Neuronal stem cell (in vitro differentiated cells): ENCODE measurements at regions not wholly inside any gene's neighbourhood (a gene's known extent, or its start where the extent isn't known, plus 50 kb on each side); places are given as distances from the start of the nearest gene placed in this dataset.
"Not testable (repeated sequence)": the region's sequence is repeated elsewhere in the genome, so short reads cannot be mapped to it uniquely, and the experiment has no call there.

Experiments used
- DNase-seq: peaks from one replicate; pipeline ENCODE4 v3.0.0-alpha.2; 2013; ENCODE audit warnings: low spot score
- H2AFZ ChIP-seq: one replicate; pipeline ENCODE4 v1.6.1; 2013; ENCODE audit warnings: mild to moderate bottlenecking, low read length, inconsistent platforms
- H2AK5ac ChIP-seq: 2 replicates; pipeline ENCODE4 v1.6.1; 2013; ENCODE audit warnings: low read depth, mild to moderate bottlenecking, inconsistent platforms, low read length, moderate library complexity, mixed read lengths
- H2BK120ac ChIP-seq: 2 replicates; pipeline ENCODE4 v1.6.1; 2013; ENCODE audit warnings: low read depth, mild to moderate bottlenecking, inconsistent platforms, low read length, moderate library complexity, mixed read lengths
- H2BK12ac ChIP-seq: one replicate; pipeline ENCODE4 v1.6.1; 2013; ENCODE audit warnings: low read length, inconsistent platforms
- H2BK15ac ChIP-seq: 2 replicates; pipeline ENCODE4 v1.6.1; 2013; ENCODE audit warnings: mild to moderate bottlenecking, low read length, inconsistent platforms, mixed read lengths
- H2BK5ac ChIP-seq: one replicate; pipeline ENCODE4 v1.6.1; 2013; ENCODE audit warnings: inconsistent platforms, mild to moderate bottlenecking, low read length, moderate library complexity
- H3K14ac ChIP-seq: one replicate; pipeline ENCODE4 v1.6.1; 2013; ENCODE audit warnings: low read length, inconsistent platforms
- H3K18ac ChIP-seq: 2 replicates; pipeline ENCODE4 v1.6.1; 2013; ENCODE audit warnings: low read length, inconsistent platforms
- H3K23ac ChIP-seq: 2 replicates; pipeline ENCODE4 v1.6.1; 2013; ENCODE audit warnings: low read depth, mild to moderate bottlenecking, mixed read lengths, low read length, inconsistent platforms; ENCODE audit not compliant: poor library complexity
- H3K27ac ChIP-seq: replicated peaks from 3 replicates; pipeline ENCODE4 v1.5.1; 2013; ENCODE audit warnings: low read length, inconsistent platforms
- H3K27me3 ChIP-seq, 3 experiments: 2 replicates each; pipeline ENCODE4 v1.6.1; 2013; ENCODE audit warnings: low read length in 3 of 3, mild to moderate bottlenecking in 2 of 3, inconsistent platforms in 1 of 3, low read depth in 1 of 3, mixed read lengths in 1 of 3, moderate library complexity in 1 of 3; ENCODE audit not compliant: control insufficient read depth in 3 of 3, insufficient read depth in 3 of 3
- H3K36me3 ChIP-seq, 2 donors: replicated peaks in 1 of 2; 2 replicates each; pipeline ENCODE4 v1.6.1; 2013; ENCODE audit warnings: low read length in 2 of 2; ENCODE audit not compliant: control insufficient read depth in 2 of 2, insufficient read depth in 2 of 2
- H3K4ac ChIP-seq: 2 replicates; pipeline ENCODE4 v1.6.1; 2013; ENCODE audit warnings: inconsistent platforms, mild to moderate bottlenecking, low read length, moderate library complexity
- H3K4me1 ChIP-seq, 2 donors: 1 replicate in 1 of 2; 2 replicates in 1 of 2; pipeline ENCODE4 v1.6.1; 2013; ENCODE audit warnings: low read length in 2 of 2, low read depth in 1 of 2; ENCODE audit not compliant: control insufficient read depth in 2 of 2, insufficient read depth in 1 of 2
- H3K4me2 ChIP-seq: one replicate; pipeline ENCODE4 v1.6.1; 2013; ENCODE audit warnings: mild to moderate bottlenecking, low read length, inconsistent platforms; ENCODE audit not compliant: insufficient read depth, poor library complexity, severe bottlenecking
- H3K4me3 ChIP-seq, 2 donors: 2 replicates each; pipeline ENCODE4 v1.5.1; 2013; ENCODE audit warnings: low read length in 2 of 2, mild to moderate bottlenecking in 2 of 2, inconsistent platforms in 1 of 2, moderate library complexity in 1 of 2
- H3K79me1 ChIP-seq: one replicate; pipeline ENCODE4 v1.6.1; 2013; ENCODE audit warnings: low read depth, mild to moderate bottlenecking, inconsistent platforms, low read length, moderate library complexity
- H3K9ac ChIP-seq: one replicate; pipeline ENCODE4 v1.6.1; 2013; ENCODE audit warnings: mild to moderate bottlenecking, low read depth, low read length, inconsistent platforms; ENCODE audit not compliant: poor library complexity
- H3K9me3 ChIP-seq, 2 donors: replicated peaks in 1 of 2; 2 replicates each; pipeline versions ENCODE3 to v1.6.1; 2013; ENCODE audit warnings: low read length in 2 of 2, mild to moderate bottlenecking in 2 of 2, inconsistent platforms in 1 of 2, low read depth in 1 of 2, mixed read lengths in 1 of 2, moderate library complexity in 1 of 2; ENCODE audit not compliant: control insufficient read depth in 2 of 2, insufficient read depth in 1 of 2
- H4K8ac ChIP-seq: one replicate; pipeline ENCODE4 v1.6.1; 2013; ENCODE audit warnings: low read depth, mild to moderate bottlenecking, inconsistent platforms, low read length, moderate library complexity
- H4K91ac ChIP-seq: one replicate; pipeline ENCODE4 v1.6.1; 2013; ENCODE audit warnings: low read length, low read depth, mild to moderate bottlenecking, inconsistent platforms; ENCODE audit not compliant: poor library complexity
- WGBS, 2 donors: extraction: QIAGEN DNeasy Blood & Tissue Kit; methylation state at CpG; one replicate each; pipeline ENCODE4 v1.1.7; 2013; ENCODE audit warnings: missing lambda C conversion rate in 2 of 2, mixed read lengths in 1 of 2; ENCODE audit not compliant: insufficient read length in 2 of 2, insufficient replicate concordance in 1 of 2; ENCODE audit errors: extremely low coverage in 2 of 2; 5-methylcytosine and 5-hydroxymethylcytosine counted together

DNA sequence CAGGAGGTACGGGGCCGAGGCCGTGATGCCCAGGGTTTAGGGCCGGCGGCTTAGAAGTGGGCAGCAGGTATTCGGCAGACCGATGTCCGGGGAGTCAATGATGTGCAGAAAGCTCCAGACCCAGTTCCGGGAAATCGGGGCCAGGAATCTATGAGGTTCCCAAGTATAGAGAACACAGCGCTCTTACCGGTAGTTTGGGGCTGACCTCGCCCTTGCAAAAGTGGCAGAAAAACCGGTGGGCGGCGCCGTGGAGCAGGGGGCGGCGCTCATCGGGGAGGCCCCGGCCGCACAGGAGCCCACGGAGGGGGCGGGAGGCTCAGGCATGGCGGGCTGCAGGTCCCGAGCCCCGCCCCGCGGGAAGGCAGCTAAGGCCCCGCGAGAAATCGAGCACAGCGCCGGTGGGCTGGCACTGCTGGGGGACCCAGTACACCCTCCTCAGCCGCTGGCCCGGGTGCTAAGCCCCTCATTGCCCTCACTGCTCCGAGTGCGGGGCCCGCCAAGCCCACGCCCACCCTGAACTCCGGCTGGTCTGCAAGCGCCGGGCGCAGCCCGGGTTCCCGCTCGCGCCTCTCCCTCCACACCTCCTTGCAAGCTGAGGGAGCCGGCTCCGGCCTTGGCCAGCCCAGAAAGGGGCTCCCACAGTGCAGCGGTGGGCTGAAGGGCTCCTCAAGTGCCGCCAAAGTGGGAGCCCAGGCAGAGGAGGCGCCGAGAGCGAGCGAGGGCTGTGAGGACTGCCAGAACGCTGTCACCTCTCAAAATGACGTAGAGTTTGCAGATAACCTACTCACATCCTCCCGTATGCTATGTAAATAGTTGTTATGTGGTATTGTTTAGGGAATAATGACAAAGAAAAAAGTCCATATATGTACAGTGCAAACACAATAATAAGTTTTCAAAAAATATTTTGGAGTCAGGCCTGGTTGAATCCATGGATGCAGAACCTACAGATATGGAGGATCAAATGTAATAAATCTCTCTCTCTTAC lies 80.6 kb upstream of the NBPF20 start:
- not testable (repeated sequence) for H4K91ac ChIP-seq, H3K27ac ChIP-seq, H3K9ac ChIP-seq, H3K9me3 ChIP-seq, H3K36me3 ChIP-seq, H3K14ac ChIP-seq, H3K4me2 ChIP-seq, H3K79me1 ChIP-seq, H2BK120ac ChIP-seq, DNase-seq, H2AFZ ChIP-seq, H2BK15ac ChIP-seq, H3K4me3 ChIP-seq, H3K27me3 ChIP-seq, H2BK12ac ChIP-seq, H3K4ac ChIP-seq, H3K4me1 ChIP-seq, H4K8ac ChIP-seq, H2AK5ac ChIP-seq, H3K18ac ChIP-seq, H2BK5ac ChIP-seq, H3K23ac ChIP-seq
- WGBS, 2 donors, result no CpG with 5 or more reads among the region's 59 CpGs

- not testable (repeated sequence) for H3K4me1 ChIP-seq, H3K9me3 ChIP-seq, H3K4me3 ChIP-seq, H3K23ac ChIP-seq, H2AK5ac ChIP-seq, H2BK15ac ChIP-seq, H3K27me3 ChIP-seq, H2AFZ ChIP-seq, H3K4ac ChIP-seq, H2BK5ac ChIP-seq, H2BK120ac ChIP-seq, H3K4me2 ChIP-seq, H3K79me1 ChIP-seq, H3K9ac ChIP-seq, H3K18ac ChIP-seq, H4K91ac ChIP-seq, H4K8ac ChIP-seq, H3K36me3 ChIP-seq, H3K14ac ChIP-seq, DNase-seq, H2BK12ac ChIP-seq, H3K27ac ChIP-seq
- no CpG with 5 or more reads among the region's 17 CpGs for WGBS, 2 donors
These were observed 79.5 kb upstream of the NBPF20 start for GRCh38 chr1:145504834-145505413.

GRCh38 chr1:145504310-145504709 lies 78.9 kb upstream of the NBPF20 start:
- not testable (repeated sequence) for H3K79me1 ChIP-seq, H3K36me3 ChIP-seq, H3K23ac ChIP-seq, H2AFZ ChIP-seq, H2BK12ac ChIP-seq, H3K27ac ChIP-seq, H2BK120ac ChIP-seq, H3K18ac ChIP-seq, H3K4me3 ChIP-seq, H4K8ac ChIP-seq, H2BK5ac ChIP-seq, H3K9me3 ChIP-seq, H3K14ac ChIP-seq, H2BK15ac ChIP-seq, H3K9ac ChIP-seq, H2AK5ac ChIP-seq, H3K4ac ChIP-seq, H3K4me2 ChIP-seq, H3K4me1 ChIP-seq, H4K91ac ChIP-seq, H3K27me3 ChIP-seq, DNase-seq
- WGBS, 2 donors, result no CpG with 5 or more reads among the region's 2 CpGs

DNA sequence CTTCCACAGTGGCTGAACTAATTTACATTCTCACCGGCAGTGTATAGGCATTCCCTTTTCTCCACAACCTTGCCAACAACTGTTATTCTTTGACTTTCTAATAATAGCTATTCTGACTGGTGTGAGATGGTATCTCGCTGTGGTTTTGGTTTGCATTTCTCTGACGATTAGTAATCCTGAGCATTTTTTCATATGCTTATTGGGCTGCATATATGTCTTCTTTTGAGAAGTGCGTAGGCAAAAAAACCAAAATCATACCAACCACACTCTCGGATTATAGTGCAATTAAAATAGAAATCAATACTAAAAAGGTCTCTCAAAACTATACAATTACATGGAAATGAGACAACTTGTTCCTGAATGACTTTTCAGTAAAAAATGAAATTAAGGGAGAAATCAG lies 74.8 kb upstream of the NBPF20 start:
- H3K9me3 ChIP-seq, H4K8ac ChIP-seq, H3K4me3 ChIP-seq, H2AFZ ChIP-seq, H3K36me3 ChIP-seq, H3K14ac ChIP-seq, H3K18ac ChIP-seq, H4K91ac ChIP-seq, H3K9ac ChIP-seq, H3K27me3 ChIP-seq, H2BK5ac ChIP-seq, H3K4me2 ChIP-seq, H2BK15ac ChIP-seq, H3K4ac ChIP-seq, H3K79me1 ChIP-seq, H3K23ac ChIP-seq, H3K4me1 ChIP-seq, DNase-seq, H2BK120ac ChIP-seq, H3K27ac ChIP-seq, H2BK12ac ChIP-seq, H2AK5ac ChIP-seq: not testable (repeated sequence)
- WGBS, 2 donors, result no CpG with 5 or more reads among the region's 5 CpGs
